Nephron (organoid): ENCODE measurements at regions not wholly inside any gene's neighbourhood (a gene's known extent, or its start where the extent isn't known, plus 50 kb on each side); places are given as distances from the start of the nearest gene placed in this dataset.

Experiments used
- H3K27ac Mint-ChIP-seq, 3 experiments: 2 replicates each; pipeline ENCODE4 v1.8.0; 2020; ENCODE audit warnings: mixed read lengths in 3 of 3, mild to moderate bottlenecking in 2 of 3, moderate library complexity in 1 of 3
- H3K27me3 Mint-ChIP-seq: 2 replicates; pipeline ENCODE4 v1.8.0; 2021; ENCODE audit warnings: low read depth, mild to moderate bottlenecking, moderate library complexity, mixed read lengths
- H3K36me3 Mint-ChIP-seq: 2 replicates; pipeline ENCODE4 v1.8.0; 2020; ENCODE audit warnings: low read depth, mixed read lengths
- H3K4me1 Mint-ChIP-seq: 2 replicates; pipeline ENCODE4 v1.8.0; 2020; ENCODE audit warnings: mixed read lengths
- H3K4me3 Mint-ChIP-seq, 3 experiments: 2 replicates each; pipeline ENCODE4 v1.8.0; 2020; ENCODE audit warnings: mild to moderate bottlenecking in 3 of 3, mixed read lengths in 3 of 3, moderate library complexity in 2 of 3
- H3K9me3 Mint-ChIP-seq: 2 replicates; pipeline ENCODE4 v1.8.0; 2020; ENCODE audit warnings: mixed read lengths
- TF ChIP-seq, protein P1 (sequence below), 3 experiments: fragments of 200-600 bp; sonication (generic); IDR thresholded peaks; one replicate each; pipeline ENCODE4 v1.5.0; 2021; ENCODE audit warnings: antibody characterized with exemption in 3 of 3; ENCODE audit not compliant: unreplicated experiment in 3 of 3

- H3K36me3 Mint-ChIP-seq: peaks cover 22% of the 10 kb centered on the region
- H3K9me3 Mint-ChIP-seq: no peaks in the 10 kb centered on the region
- no peak overlapping the region for H3K4me3 Mint-ChIP-seq
- H3K27ac Mint-ChIP-seq: peak overlapping the region; percentile 27 to 52 (median 40)
- peaks cover 22% of the 10 kb centered on the region for H3K4me1 Mint-ChIP-seq
- TF ChIP-seq, protein P1, sequence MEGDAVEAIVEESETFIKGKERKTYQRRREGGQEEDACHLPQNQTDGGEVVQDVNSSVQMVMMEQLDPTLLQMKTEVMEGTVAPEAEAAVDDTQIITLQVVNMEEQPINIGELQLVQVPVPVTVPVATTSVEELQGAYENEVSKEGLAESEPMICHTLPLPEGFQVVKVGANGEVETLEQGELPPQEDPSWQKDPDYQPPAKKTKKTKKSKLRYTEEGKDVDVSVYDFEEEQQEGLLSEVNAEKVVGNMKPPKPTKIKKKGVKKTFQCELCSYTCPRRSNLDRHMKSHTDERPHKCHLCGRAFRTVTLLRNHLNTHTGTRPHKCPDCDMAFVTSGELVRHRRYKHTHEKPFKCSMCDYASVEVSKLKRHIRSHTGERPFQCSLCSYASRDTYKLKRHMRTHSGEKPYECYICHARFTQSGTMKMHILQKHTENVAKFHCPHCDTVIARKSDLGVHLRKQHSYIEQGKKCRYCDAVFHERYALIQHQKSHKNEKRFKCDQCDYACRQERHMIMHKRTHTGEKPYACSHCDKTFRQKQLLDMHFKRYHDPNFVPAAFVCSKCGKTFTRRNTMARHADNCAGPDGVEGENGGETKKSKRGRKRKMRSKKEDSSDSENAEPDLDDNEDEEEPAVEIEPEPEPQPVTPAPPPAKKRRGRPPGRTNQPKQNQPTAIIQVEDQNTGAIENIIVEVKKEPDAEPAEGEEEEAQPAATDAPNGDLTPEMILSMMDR (IDR thresholded peaks at IDR 0.05; ENCODE audit: unreplicated experiment in 3 of 3): no peak
- H3K27me3 Mint-ChIP-seq: no peaks in the 10 kb centered on the region
Measured at GRCh38 chr1:232457595-232457994, 172.3 kb downstream of the SIPA1L2 start.

DNA sequence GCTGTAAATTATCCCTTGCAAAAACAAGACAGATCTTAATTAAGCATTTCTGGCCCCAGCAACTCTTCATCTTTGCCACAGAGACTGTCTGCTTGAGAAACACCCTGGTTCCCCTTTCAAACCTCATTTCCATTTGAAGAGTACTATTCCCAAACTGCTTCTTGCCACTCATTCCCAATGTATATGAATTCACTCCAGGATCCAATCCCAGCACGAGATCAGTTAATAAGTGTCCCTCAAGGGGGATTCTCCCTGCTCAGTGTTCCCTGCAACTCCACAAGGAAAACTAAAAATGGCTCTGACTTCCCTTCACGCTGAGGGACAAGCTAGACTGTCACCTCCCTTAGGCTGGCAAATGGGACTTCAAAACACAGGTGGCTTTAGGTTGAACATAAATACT is 173.2 kb downstream of the SIPA1L2 start:
- Mint-ChIP-seq H3K27ac (peak overlapping the region in 2 of 3 experiments; percentile 38 to 80), H3K27me3 (no peaks in the 10 kb centered on the region), H3K4me1 (peaks cover 23% of the 10 kb centered on the region), H3K36me3 (peaks cover 22% of the 10 kb centered on the region), H3K9me3 (no peaks in the 10 kb centered on the region), H3K4me3 (no peak overlapping the region)
- TF ChIP-seq, protein P1 (IDR thresholded peaks at IDR 0.05; ENCODE audit: unreplicated experiment in 3 of 3): no peak

GRCh38 chr1:232454227-232454886 is 175.6 kb downstream of the SIPA1L2 start:
- TF ChIP-seq, protein P1 (IDR thresholded peaks at IDR 0.05; ENCODE audit: unreplicated experiment in 3 of 3): no peak
- Mint-ChIP-seq H3K36me3 (peaks cover 18% of the 10 kb centered on the region), H3K27ac (no peak overlapping the region), H3K27me3 (no peaks in the 10 kb centered on the region), H3K4me1 (peaks cover 26% of the 10 kb centered on the region), H3K9me3 (no peaks in the 10 kb centered on the region), H3K4me3 (no peak overlapping the region)

DNA sequence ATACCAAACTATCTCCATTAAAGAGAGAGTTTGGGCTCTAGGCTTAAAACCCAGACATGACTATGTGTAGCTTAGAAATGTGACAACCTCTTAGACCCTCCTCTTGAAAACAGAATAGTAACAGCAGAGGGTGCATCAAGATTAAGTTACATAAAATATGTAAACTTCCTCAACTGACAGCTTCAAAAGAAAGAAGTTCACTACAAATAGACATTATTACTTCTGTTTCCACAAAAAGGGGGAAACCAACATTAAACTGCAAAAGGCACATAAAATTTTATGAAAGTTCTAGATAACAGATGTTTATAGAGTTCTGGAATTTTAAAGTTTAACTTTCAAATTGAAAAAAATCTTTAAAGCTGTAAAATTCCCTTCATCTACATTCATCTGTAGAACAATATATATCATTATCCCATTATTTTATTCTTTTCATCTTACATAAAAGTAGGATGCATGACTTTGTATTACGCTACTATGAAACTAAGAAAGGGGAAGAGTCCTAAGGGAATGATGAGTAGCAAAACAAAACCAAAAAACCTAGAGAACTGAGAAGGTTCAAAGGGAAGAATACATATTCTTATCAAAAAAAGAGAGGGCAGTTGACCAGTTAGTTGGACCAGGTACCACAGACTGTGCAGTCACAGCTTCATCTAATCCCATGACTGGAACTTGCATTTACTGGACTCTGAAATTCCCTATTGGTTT is 177.0 kb downstream of the SIPA1L2 start:
- H3K4me1 Mint-ChIP-seq: peaks cover 20% of the 10 kb centered on the region
- no peaks in the 10 kb centered on the region for H3K27me3 Mint-ChIP-seq
- no peak overlapping the region for H3K27ac Mint-ChIP-seq
- no peak overlapping the region for H3K4me3 Mint-ChIP-seq
- H3K9me3 Mint-ChIP-seq: no peaks in the 10 kb centered on the region
- TF ChIP-seq, protein P1 (IDR thresholded peaks at IDR 0.05; ENCODE audit: unreplicated experiment in 3 of 3): no peak
- H3K36me3 Mint-ChIP-seq: peaks cover 17% of the 10 kb centered on the region

GRCh38 chr1:232452117-232452516 is 177.8 kb downstream of the SIPA1L2 start:
- H3K4me1 Mint-ChIP-seq: peaks cover 17% of the 10 kb centered on the region
- no peak overlapping the region for H3K4me3 Mint-ChIP-seq
- TF ChIP-seq, protein P1 (IDR thresholded peaks at IDR 0.05; ENCODE audit: unreplicated experiment in 3 of 3): no peak
- no peak overlapping the region for H3K27ac Mint-ChIP-seq
- H3K27me3 Mint-ChIP-seq: peaks cover 4% of the 10 kb centered on the region
- no peaks in the 10 kb centered on the region for H3K9me3 Mint-ChIP-seq
- H3K36me3 Mint-ChIP-seq: peaks cover 17% of the 10 kb centered on the region
